Brain microvascular endothelial cell (primary cell): ENCODE measurements at regions not wholly inside any gene's neighbourhood (a gene's known extent, or its start where the extent isn't known, plus 50 kb on each side); places are given as distances from the start of the nearest gene placed in this dataset.

Experiments used
- DNase-seq: peaks from one replicate; pipeline ENCODE4 v3.0.0-alpha.2; 2020
- H3K27ac ChIP-seq: fragments of 250-450 bp; sonication (Bioruptor Pico); 2 replicates; pipeline ENCODE4 v1.5.1; 2020; ENCODE audit warnings: mild to moderate bottlenecking, moderate library complexity
- H3K27me3 ChIP-seq: fragments of 250-450 bp; sonication (Bioruptor Pico); replicated peaks from 2 replicates; pipeline ENCODE4 v1.5.1; 2020; ENCODE audit warnings: mild to moderate bottlenecking
- H3K36me3 ChIP-seq: fragments of 250-450 bp; sonication (Bioruptor Pico); replicated peaks from 2 replicates; pipeline ENCODE4 v1.5.1; 2020; ENCODE audit warnings: mild to moderate bottlenecking
- H3K4me3 ChIP-seq: 2 replicates; pipeline ENCODE4 v1.5.1; 2011; ENCODE audit warnings: low read depth, mild to moderate bottlenecking, control low read depth, low read length, moderate library complexity
- in situ Hi-C: cut with HindIII; loops from 2 replicates; pipeline ENCODE4 v1.10.0; 2017; ENCODE audit warnings: low sequenced_read_pairs, low pct_ligation_motif_present
- TF ChIP-seq, protein P1 (sequence below): IDR thresholded peaks from 2 replicates; pipeline ENCODE4 v1.5.1; 2011; ENCODE audit warnings: low read depth, mild to moderate bottlenecking, moderate library complexity, low read length, control low read depth, inconsistent platforms; ENCODE audit errors: missing control alignments

DNA sequence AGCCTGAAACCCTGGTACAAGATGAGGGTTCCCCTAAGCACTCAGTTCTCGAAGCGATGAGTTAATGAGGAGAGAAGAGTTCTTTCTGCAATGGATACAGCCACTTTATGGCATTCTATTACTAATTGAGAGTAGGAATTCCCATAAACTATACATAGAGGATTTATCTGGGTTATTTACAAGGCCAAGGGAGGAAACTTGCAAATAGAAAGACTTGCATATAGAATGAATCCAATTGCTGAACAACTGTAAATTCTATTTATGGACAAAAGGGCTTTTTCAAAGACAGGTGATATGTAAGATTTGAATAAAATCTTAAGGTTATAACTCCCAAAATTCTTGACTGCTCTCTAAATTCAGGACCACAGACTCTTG lies 182.2 kb downstream of the PPARGC1A start:
- no peaks in the 10 kb centered on the region for H3K36me3 ChIP-seq
- TF ChIP-seq, protein P1, sequence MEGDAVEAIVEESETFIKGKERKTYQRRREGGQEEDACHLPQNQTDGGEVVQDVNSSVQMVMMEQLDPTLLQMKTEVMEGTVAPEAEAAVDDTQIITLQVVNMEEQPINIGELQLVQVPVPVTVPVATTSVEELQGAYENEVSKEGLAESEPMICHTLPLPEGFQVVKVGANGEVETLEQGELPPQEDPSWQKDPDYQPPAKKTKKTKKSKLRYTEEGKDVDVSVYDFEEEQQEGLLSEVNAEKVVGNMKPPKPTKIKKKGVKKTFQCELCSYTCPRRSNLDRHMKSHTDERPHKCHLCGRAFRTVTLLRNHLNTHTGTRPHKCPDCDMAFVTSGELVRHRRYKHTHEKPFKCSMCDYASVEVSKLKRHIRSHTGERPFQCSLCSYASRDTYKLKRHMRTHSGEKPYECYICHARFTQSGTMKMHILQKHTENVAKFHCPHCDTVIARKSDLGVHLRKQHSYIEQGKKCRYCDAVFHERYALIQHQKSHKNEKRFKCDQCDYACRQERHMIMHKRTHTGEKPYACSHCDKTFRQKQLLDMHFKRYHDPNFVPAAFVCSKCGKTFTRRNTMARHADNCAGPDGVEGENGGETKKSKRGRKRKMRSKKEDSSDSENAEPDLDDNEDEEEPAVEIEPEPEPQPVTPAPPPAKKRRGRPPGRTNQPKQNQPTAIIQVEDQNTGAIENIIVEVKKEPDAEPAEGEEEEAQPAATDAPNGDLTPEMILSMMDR, result no peak
- H3K4me3 ChIP-seq, result no peak overlapping the region
- H3K27ac ChIP-seq, result no peak overlapping the region
- no peaks in the 10 kb centered on the region for H3K27me3 ChIP-seq
- DNase-seq, result no peak
- in situ Hi-C loops, result no loop called here

DNA sequence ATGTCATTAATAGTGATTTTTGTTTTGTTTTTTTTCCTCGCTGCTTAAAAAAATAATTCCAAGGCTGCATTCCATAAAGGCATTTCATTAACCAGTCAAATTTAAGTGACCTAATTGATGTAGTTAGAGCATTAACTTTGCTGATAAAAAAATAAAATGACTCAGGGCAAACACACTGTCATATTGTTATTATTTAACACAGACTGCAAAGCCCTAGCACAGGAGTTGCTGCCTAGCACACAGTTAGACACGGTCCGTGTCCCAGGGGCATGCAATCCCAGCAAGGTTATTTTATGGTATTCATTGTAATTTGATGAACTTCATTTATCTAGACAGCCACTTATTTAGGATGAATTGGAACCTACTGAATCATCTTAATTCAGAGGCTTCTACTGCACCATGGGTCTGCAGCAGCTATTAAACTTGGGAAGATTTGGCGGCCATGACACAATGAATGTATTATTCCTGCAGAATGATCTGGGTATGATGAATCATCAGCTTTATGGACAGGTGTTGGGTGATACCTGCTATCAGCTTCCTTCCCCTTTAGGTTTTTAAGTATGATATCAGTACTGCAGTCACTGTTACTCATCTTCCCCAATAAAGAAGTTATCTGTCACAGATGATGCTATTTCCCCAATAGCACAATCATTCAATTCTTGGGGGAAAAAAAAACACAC lies 182.7 kb downstream of the PPARGC1A start:
- no peak overlapping the region for H3K4me3 ChIP-seq
- in situ Hi-C loops, result no loop called here

DNA sequence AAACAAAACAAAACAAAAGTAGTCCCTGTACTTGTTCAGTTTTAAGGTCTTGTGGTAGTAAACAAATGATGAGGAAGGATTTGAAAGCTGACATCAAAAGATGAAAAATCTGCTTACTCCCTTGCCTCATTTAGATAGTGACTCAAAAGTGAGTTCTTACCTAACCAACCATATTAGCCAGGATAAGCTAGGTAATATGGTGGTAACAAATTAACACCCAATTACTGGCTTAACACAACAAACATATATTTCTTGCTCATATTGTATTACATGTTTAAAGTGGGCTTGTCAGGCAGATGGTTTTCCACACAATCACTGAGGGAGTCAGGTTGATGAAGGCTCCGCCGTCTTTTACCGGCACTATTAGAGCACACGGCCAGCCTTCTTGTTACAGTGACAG lies 189.7 kb downstream of the PPARGC1A start:
- in situ Hi-C loops, result no loop called here
- no peaks in the 10 kb centered on the region for H3K27me3 ChIP-seq
- no peak overlapping the region for H3K4me3 ChIP-seq
- no peak overlapping the region for H3K27ac ChIP-seq
- TF ChIP-seq, protein P1, result no peak
- H3K36me3 ChIP-seq, result no peaks in the 10 kb centered on the region
- no peak for DNase-seq

More for the DNA sequence above, 182.7 kb downstream of the PPARGC1A start:
- Histone ChIP-seq H3K27ac (no peak overlapping the region), H3K36me3 (no peaks in the 10 kb centered on the region), H3K27me3 (no peaks in the 10 kb centered on the region)
- no peak for DNase-seq
- TF ChIP-seq, protein P1, result no peak

DNA sequence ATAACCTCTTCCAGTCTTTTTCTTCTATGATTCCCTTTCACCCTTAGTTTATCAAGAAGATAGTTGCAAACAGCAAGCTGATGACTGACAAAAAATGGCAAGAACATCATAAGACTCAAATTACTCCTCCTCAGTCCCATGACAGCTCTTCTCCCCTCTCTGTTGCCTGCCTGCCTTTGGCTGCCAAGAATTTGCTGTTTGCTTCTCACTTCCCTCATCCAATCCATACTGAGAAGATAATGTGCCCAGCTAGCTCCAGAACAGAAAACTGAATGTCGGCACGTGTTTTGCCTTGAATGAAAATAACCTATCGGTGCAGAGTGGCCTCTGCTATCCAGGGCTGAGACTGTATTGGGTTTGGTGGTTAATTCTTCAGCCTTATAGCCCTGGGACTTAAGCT lies 192.1 kb downstream of the PPARGC1A start:
- Histone ChIP-seq H3K36me3 (no peaks in the 10 kb centered on the region), H3K4me3 (no peak overlapping the region), H3K27ac (no peak overlapping the region), H3K27me3 (no peaks in the 10 kb centered on the region)
- DNase-seq, result no peak
- in situ Hi-C loops, result no loop called here
- TF ChIP-seq, protein P1, result no peak

DNA sequence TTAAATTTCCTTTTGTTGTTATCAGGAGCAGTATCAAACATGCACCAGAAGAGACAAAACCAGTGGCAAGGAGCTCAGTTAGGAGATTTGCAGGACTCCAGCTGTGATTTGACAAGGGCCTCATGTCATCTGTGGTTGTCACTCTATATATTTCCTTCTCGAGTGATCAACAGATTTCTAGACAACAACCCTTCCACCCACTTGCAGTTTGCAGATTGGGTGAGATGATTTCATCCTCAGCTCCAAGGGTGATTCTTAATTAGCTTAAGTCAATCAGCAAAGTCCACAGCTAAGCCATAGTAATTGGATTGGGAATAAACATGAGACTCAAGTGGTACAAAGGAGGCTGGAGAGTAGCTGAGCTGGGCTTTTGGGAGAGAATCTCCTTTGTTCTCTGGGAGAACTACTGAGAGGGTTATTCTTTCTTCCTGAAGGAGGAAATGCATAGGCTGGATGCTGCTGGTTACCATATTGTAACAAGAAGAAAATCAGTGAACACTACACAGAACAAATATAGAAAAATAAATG lies 192.8 kb downstream of the PPARGC1A start:
- no peak overlapping the region for H3K27ac ChIP-seq
- in situ Hi-C loops, result no loop called here
- no peaks in the 10 kb centered on the region for H3K27me3 ChIP-seq
- no peak for DNase-seq
- no peak overlapping the region for H3K4me3 ChIP-seq
- no peaks in the 10 kb centered on the region for H3K36me3 ChIP-seq
- TF ChIP-seq, protein P1, result no peak
